Uterus (tissue), 2 donors: ENCODE measurements at regions not wholly inside any gene's neighbourhood (a gene's known extent, or its start where the extent isn't known, plus 50 kb on each side); places are given as distances from the start of the nearest gene placed in this dataset.
"Not testable (repeated sequence)": the region's sequence is repeated elsewhere in the genome, so short reads cannot be mapped to it uniquely, and the experiment has no call there.

Experiments used
- CTCF ChIP-seq, 4 experiments: fragments of 200-600 bp in 2 of 4; fragments of 450-650 bp in 2 of 4; sonication (generic) in 2 of 4; IDR thresholded peaks; one replicate each; pipeline ENCODE4 v1.5.1; 2016 to 2019; ENCODE audit warnings: antibody characterized with exemption in 4 of 4, mild to moderate bottlenecking in 2 of 4, moderate library complexity in 1 of 4
- POLR2A ChIP-seq, 2 donors: fragments of 450-650 bp; IDR thresholded peaks; one replicate each; pipeline ENCODE4 v1.6.1; 2016; ENCODE audit warnings: antibody characterized with exemption in 2 of 2, mild to moderate bottlenecking in 1 of 2, moderate library complexity in 1 of 2

- TF ChIP-seq CTCF, POLR2A (IDR thresholded peaks at IDR 0.05): not testable (repeated sequence)
These were observed 813.7 kb downstream of the SPATA31A1 start for GRCh38 chr9:40169204-40169603.
